Loucy (cell line): ENCODE measurements at regions not wholly inside any gene's neighbourhood (a gene's known extent, or its start where the extent isn't known, plus 50 kb on each side); places are given as distances from the start of the nearest gene placed in this dataset.

ENCODE experiments used
- EZH2phosphoT487 ChIP-seq: fragments of 200-600 bp; IDR thresholded peaks from 2 replicates; pipeline ENCODE4 v1.6.1; 2018; ENCODE audit warnings: antibody characterized with exemption, mild to moderate bottlenecking, moderate library complexity, borderline replicate concordance
- TF ChIP-seq, protein P1 (sequence below): fragments of 200-600 bp; sonication (generic); conservative IDR thresholded peaks from 2 replicates; pipeline ENCODE4 v1.5.1; 2014; ENCODE audit warnings: mild to moderate bottlenecking, antibody characterized with exemption, low read length

DNA sequence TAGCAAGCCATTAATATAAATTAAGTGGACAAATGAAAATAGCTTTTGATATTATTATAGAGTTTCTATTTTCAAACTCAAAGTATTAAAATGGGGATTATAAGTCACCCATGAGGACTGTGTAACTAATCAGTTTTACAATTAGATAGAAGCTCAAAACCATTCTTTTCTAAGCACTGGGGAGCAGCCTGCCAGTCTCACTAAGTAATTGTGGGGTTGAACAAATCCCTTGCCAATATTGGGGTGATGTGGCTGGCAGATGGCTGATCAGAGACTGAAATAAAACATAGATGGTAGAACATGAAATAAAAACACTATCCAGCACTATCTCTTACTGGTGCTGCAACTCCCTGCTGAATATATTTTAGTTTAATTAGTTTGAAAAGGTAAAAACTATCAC is 353.2 kb downstream of the FLRT2 start:
- TF ChIP-seq, protein P1, sequence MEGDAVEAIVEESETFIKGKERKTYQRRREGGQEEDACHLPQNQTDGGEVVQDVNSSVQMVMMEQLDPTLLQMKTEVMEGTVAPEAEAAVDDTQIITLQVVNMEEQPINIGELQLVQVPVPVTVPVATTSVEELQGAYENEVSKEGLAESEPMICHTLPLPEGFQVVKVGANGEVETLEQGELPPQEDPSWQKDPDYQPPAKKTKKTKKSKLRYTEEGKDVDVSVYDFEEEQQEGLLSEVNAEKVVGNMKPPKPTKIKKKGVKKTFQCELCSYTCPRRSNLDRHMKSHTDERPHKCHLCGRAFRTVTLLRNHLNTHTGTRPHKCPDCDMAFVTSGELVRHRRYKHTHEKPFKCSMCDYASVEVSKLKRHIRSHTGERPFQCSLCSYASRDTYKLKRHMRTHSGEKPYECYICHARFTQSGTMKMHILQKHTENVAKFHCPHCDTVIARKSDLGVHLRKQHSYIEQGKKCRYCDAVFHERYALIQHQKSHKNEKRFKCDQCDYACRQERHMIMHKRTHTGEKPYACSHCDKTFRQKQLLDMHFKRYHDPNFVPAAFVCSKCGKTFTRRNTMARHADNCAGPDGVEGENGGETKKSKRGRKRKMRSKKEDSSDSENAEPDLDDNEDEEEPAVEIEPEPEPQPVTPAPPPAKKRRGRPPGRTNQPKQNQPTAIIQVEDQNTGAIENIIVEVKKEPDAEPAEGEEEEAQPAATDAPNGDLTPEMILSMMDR: no peak
- TF ChIP-seq EZH2phosphoT487: no peak
